Natural killer cell (primary cell): ENCODE measurements at regions not wholly inside any gene's neighbourhood (a gene's known extent, or its start where the extent isn't known, plus 50 kb on each side); places are given as distances from the start of the nearest gene placed in this dataset.

Source experiments
- ATAC-seq, 3 donors: fragments of 150-1000 bp in 2 of 3; fragments of 200-7000 bp in 1 of 3; cut with Tn5 transposase; 1 replicate in 1 of 3; 2 replicates in 2 of 3; pipeline ENCODE4 v1.10.0; 2021; ENCODE audit warnings: mild to moderate bottlenecking in 2 of 3, moderate library complexity in 2 of 3
- DNase-seq, 2 donors: peaks; one replicate each; pipeline versions ENCODE4 v3.0.0 to v3.0.0-alpha.2; 2013 to 2021; ENCODE audit warnings: mixed read lengths in 1 of 2
- H3K27ac ChIP-seq: one replicate; pipeline ENCODE4 v1.5.1; 2013; ENCODE audit warnings: mild to moderate bottlenecking, low read length
- H3K27me3 ChIP-seq: one replicate; pipeline ENCODE4 v1.6.1; 2013; ENCODE audit warnings: low read length; ENCODE audit not compliant: control insufficient read depth, insufficient read depth
- H3K36me3 ChIP-seq: one replicate; pipeline ENCODE4 v1.6.1; 2013; ENCODE audit warnings: low read length; ENCODE audit not compliant: control insufficient read depth, insufficient read depth
- H3K4me1 ChIP-seq: one replicate; pipeline ENCODE4 v1.6.1; 2013; ENCODE audit warnings: low read length; ENCODE audit not compliant: control insufficient read depth, insufficient read depth
- H3K4me3 ChIP-seq: one replicate; pipeline ENCODE4 v1.5.1; 2013; ENCODE audit warnings: low read length
- H3K9me3 ChIP-seq: one replicate; pipeline ENCODE4 v1.6.1; 2013; ENCODE audit warnings: low read length; ENCODE audit not compliant: control insufficient read depth, insufficient read depth
- H3K27ac Mint-ChIP-seq, 2 donors: one replicate each; pipeline ENCODE4 v1.8.0; 2022; ENCODE audit warnings: mild to moderate bottlenecking in 2 of 2, mixed read lengths in 2 of 2, moderate library complexity in 1 of 2
- H3K27me3 Mint-ChIP-seq, 2 donors: one replicate each; pipeline ENCODE4 v1.8.0; 2022; ENCODE audit warnings: low read depth in 2 of 2, mixed read lengths in 2 of 2
- H3K36me3 Mint-ChIP-seq: one replicate; pipeline ENCODE4 v1.8.0; 2022; ENCODE audit warnings: mixed read lengths
- H3K4me1 Mint-ChIP-seq, 2 donors: one replicate each; pipeline ENCODE4 v1.8.0; 2022; ENCODE audit warnings: mixed read lengths in 2 of 2
- H3K4me3 Mint-ChIP-seq: one replicate; pipeline ENCODE4 v1.8.0; 2022; ENCODE audit warnings: mild to moderate bottlenecking, moderate library complexity, mixed read lengths
- H3K9me3 Mint-ChIP-seq, 2 donors: one replicate each; pipeline ENCODE4 v1.8.0; 2022; ENCODE audit warnings: mixed read lengths in 2 of 2
- WGBS: methylation state at CpG from one replicate; pipeline ENCODE4 v1.1.7; 2013; ENCODE audit warnings: missing lambda C conversion rate; ENCODE audit not compliant: insufficient coverage; 5-methylcytosine and 5-hydroxymethylcytosine counted together
- intact Hi-C: fragments of 100-400 bp; cut with micrococcal nuclease; formaldehyde crosslinking; loops from one replicate; pipeline ENCODE4 v1.14.2; 2022
- TF ChIP-seq, protein P1 (sequence below): fragments of 200-600 bp; IDR thresholded peaks from one replicate; pipeline ENCODE4 v1.8.0; 2022; ENCODE audit warnings: antibody characterized with exemption

DNA sequence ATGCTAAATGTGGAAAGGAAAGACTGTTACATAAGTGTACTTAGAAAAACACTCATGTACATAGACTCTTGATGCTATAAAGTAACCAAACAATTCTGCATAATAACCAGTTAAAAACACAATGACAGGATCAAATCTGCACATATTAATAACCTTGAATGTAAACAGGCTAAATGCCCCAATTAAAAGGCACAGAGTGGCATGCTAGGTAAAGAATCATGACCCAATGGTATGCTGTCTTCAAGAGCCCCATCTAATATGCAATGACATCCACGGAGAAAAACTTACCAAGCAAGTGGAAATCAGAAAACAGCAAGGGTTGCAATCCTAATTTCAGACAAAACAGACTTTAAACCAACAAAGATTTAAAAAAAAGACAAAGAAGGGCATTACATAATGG lies 644.8 kb upstream of the PKN2 start:
- Histone ChIP-seq H3K9me3 (no peaks in the 10 kb centered on the region), H3K27ac (no peak overlapping the region), H3K4me3 (no peak overlapping the region), H3K27me3 (no peaks in the 10 kb centered on the region), H3K36me3 (no peaks in the 10 kb centered on the region), H3K4me1 (no peaks in the 10 kb centered on the region)
- Mint-ChIP-seq H3K4me1 (no peaks in the 10 kb centered on the region), H3K4me3 (no peak overlapping the region), H3K27me3 (no peaks in the 10 kb centered on the region), H3K9me3 (peaks cover 9 to 11% of the 10 kb centered on the region in 2 donors), H3K36me3 (peaks cover 22% of the 10 kb centered on the region), H3K27ac (no peak overlapping the region)
- DNase-seq = no peak
- TF ChIP-seq, protein P1, sequence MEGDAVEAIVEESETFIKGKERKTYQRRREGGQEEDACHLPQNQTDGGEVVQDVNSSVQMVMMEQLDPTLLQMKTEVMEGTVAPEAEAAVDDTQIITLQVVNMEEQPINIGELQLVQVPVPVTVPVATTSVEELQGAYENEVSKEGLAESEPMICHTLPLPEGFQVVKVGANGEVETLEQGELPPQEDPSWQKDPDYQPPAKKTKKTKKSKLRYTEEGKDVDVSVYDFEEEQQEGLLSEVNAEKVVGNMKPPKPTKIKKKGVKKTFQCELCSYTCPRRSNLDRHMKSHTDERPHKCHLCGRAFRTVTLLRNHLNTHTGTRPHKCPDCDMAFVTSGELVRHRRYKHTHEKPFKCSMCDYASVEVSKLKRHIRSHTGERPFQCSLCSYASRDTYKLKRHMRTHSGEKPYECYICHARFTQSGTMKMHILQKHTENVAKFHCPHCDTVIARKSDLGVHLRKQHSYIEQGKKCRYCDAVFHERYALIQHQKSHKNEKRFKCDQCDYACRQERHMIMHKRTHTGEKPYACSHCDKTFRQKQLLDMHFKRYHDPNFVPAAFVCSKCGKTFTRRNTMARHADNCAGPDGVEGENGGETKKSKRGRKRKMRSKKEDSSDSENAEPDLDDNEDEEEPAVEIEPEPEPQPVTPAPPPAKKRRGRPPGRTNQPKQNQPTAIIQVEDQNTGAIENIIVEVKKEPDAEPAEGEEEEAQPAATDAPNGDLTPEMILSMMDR = no peak
- ATAC-seq = no peak
- 69% methylated on average over 1 of the region's 1 CpG for WGBS
- intact Hi-C loops = no loop called here

DNA sequence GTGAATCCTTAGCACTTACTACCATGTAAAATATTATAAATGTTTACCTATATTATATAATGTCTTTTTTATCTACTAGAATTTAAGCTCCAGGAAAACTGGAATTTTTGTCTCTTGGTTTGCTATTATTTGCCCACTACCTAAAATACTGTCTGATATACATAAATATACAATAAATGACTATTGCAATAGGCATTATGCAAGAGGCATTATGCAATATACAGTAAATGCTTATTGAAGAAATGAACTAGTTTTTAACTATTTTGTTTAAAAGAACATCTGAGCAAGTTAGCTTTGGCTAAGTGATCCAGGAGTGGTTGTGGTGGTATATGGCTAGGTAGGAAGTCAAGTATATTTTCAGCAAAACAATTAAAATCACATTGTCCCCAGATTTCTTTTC lies 640.2 kb upstream of the PKN2 start:
- ATAC-seq = no peak
- Histone ChIP-seq H3K4me1 (no peaks in the 10 kb centered on the region), H3K9me3 (no peaks in the 10 kb centered on the region), H3K27me3 (no peaks in the 10 kb centered on the region), H3K4me3 (no peak overlapping the region), H3K36me3 (no peaks in the 10 kb centered on the region), H3K27ac (no peak overlapping the region)
- H3K27me3 Mint-ChIP-seq = no peaks in the 10 kb centered on the region
- H3K36me3 Mint-ChIP-seq = peaks cover 13% of the 10 kb centered on the region
- peaks cover 8 to 9% of the 10 kb centered on the region in 2 donors for H3K9me3 Mint-ChIP-seq
- H3K27ac Mint-ChIP-seq = no peak overlapping the region
- H3K4me3 Mint-ChIP-seq = no peak overlapping the region
- DNase-seq = no peak
- no peaks in the 10 kb centered on the region for H3K4me1 Mint-ChIP-seq
- intact Hi-C loops = no loop called here
- TF ChIP-seq, protein P1 = no peak

DNA sequence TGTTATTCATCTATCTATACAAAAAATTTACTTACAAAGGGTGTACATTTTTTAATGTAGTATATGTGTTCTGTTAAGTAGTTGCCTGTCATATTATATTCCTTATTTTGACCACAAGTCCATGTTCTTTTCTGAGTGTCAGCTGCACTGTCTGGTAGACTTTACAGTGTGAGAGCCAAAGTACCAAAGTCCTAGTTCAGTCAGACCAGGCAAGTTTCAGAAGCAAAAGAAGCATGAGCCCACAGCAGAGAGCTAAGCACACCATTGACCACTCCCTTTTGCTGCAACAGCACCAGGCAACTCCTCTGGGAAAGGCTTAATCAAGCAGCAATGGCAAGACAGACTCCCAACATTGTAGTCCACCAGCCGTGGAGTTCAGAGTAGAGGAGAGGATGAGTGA lies 631.9 kb upstream of the PKN2 start:
- no peak overlapping the region for H3K4me3 Mint-ChIP-seq
- H3K4me3 ChIP-seq = no peak overlapping the region
- TF ChIP-seq, protein P1 = no peak
- H3K4me1 Mint-ChIP-seq = no peaks in the 10 kb centered on the region
- H3K9me3 Mint-ChIP-seq = no peaks in the 10 kb centered on the region
- no peak for ATAC-seq
- H3K27me3 Mint-ChIP-seq = peaks cover 0 to 7% of the 10 kb centered on the region in 2 donors
- H3K36me3 Mint-ChIP-seq = no peaks in the 10 kb centered on the region
- H3K4me1 ChIP-seq = no peaks in the 10 kb centered on the region
- no peak overlapping the region for H3K27ac Mint-ChIP-seq
- H3K27ac ChIP-seq = no peak overlapping the region
- intact Hi-C loops = no loop called here
- H3K9me3 ChIP-seq = no peaks in the 10 kb centered on the region
- DNase-seq = no peak
- H3K27me3 ChIP-seq = no peaks in the 10 kb centered on the region
- no peaks in the 10 kb centered on the region for H3K36me3 ChIP-seq
- 100% methylated on average over 1 of the region's 1 CpG for WGBS

DNA sequence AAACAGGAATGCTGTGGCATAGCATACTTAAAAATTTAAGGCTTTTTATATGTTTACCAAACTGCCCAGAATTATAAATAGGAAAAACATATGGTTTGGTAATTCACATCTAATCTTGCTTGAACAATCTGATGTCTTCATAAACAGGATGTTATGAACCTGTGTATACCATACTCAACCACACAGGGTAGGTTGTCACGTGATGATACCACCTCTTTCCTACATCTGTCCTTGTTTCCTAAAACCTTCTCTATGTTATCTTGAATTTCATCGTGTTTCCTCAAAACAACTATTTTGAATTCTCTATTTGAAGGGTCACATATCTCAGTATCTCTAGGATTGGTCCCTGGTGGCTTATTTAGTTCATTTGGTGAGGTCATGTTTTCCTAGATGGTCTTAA lies 631.0 kb upstream of the PKN2 start:
- H3K4me3 ChIP-seq = no peak overlapping the region
- H3K36me3 ChIP-seq = no peaks in the 10 kb centered on the region
- Mint-ChIP-seq H3K9me3 (no peaks in the 10 kb centered on the region), H3K27me3 (peaks cover 0 to 7% of the 10 kb centered on the region in 2 donors), H3K4me3 (no peak overlapping the region), H3K27ac (no peak overlapping the region), H3K36me3 (no peaks in the 10 kb centered on the region), H3K4me1 (no peaks in the 10 kb centered on the region)
- no peak overlapping the region for H3K27ac ChIP-seq
- intact Hi-C loops = no loop called here
- no peaks in the 10 kb centered on the region for H3K9me3 ChIP-seq
- no peaks in the 10 kb centered on the region for H3K4me1 ChIP-seq
- DNase-seq (no peak), ATAC-seq (no peak)
- 93% methylated on average over 2 of the region's 2 CpGs for WGBS
- H3K27me3 ChIP-seq = no peaks in the 10 kb centered on the region
- TF ChIP-seq, protein P1 = no peak
